ENCODE measurements at regions not wholly inside any gene's neighbourhood (a gene's known extent, or its start where the extent isn't known, plus 50 kb on each side); places are given as distances from the start of the nearest gene placed in this dataset.

GRCh38 chr16:47976636-47977210 lies 179.1 kb downstream of the ABCC12 start:
- Histone ChIP-seq H3K4ac (replicated peaks; ENCODE audit: insufficient read length, low read depth, low read length) (no peak overlapping the region), H3K9me3 (ENCODE audit: insufficient read depth in 2 of 2, low read depth in 1 of 2, low read length in 1 of 2) (no peaks in the 10 kb centered on the region), H3K18ac (ENCODE audit: extremely low read depth, low read length) (no peak overlapping the region), H3K79me2 (ENCODE audit: control insufficient read depth in 1 of 2, insufficient read depth in 2 of 2, low read length in 2 of 2) (no peaks in the 10 kb centered on the region), H3K4me2 (ENCODE audit: insufficient read depth in 1 of 2, low read depth in 2 of 2, low read length in 2 of 2) (no peak overlapping the region), H2BK12ac (ENCODE audit: low read depth, low read length) (no peak overlapping the region), H2AFZ (ENCODE audit: low read length) (no peak overlapping the region), H4K8ac (ENCODE audit: extremely low read depth, insufficient read depth, low read length) (no peak overlapping the region), H3K36me3 (ENCODE audit: control insufficient read depth in 2 of 4, insufficient read depth in 4 of 4, low read length in 3 of 4) (no peaks in the 10 kb centered on the region), H3K27me3 (replicated peaks in 1 of 4; ENCODE audit: control insufficient read depth in 3 of 4, extremely low read depth in 1 of 4, insufficient read depth in 3 of 4, low read length in 3 of 4) (no peaks in the 10 kb centered on the region), H3K23ac (ENCODE audit: insufficient read length) (no peak overlapping the region), H3K56ac (replicated peaks; ENCODE audit: insufficient read length, low read depth, low read length) (no peak overlapping the region), H3K4me3 (ENCODE audit: extremely low read depth in 1 of 4, insufficient read depth in 2 of 4, low read depth in 3 of 4, low read length in 4 of 4) (no peak overlapping the region), H4K91ac (replicated peaks; ENCODE audit: insufficient read length, low read length) (no peak overlapping the region), H2BK20ac (ENCODE audit: low read length) (no peak overlapping the region), H4K5ac (ENCODE audit: insufficient read length, low read depth, low read length) (no peak overlapping the region), H3K14ac (ENCODE audit: insufficient read length) (no peak overlapping the region), H3K79me1 (ENCODE audit: low read depth, low read length) (no peaks in the 10 kb centered on the region), H3K27ac (ENCODE audit: low read depth, low read length) (no peak overlapping the region), H2BK15ac (ENCODE audit: low read length) (no peak overlapping the region), H3K9ac (replicated peaks in 1 of 4; ENCODE audit: extremely low read depth in 1 of 4, low read depth in 3 of 4, low read length in 3 of 4) (no peak overlapping the region), H4K20me1 (replicated peaks in 1 of 2; ENCODE audit: control insufficient read depth in 1 of 2, insufficient read depth in 2 of 2, low read length in 2 of 2) (no peaks in the 10 kb centered on the region), H3K23me2 (ENCODE audit: low read depth, low read length) (no peaks in the 10 kb centered on the region), H3K4me1 (replicated peaks in 1 of 4; ENCODE audit: control insufficient read depth in 3 of 4, insufficient read depth in 4 of 4, low read length in 3 of 4) (no peaks in the 10 kb centered on the region; a peak in 1 of 7 replicates), H2BK5ac (ENCODE audit: low read depth, low read length) (no peak overlapping the region), H2BK120ac (replicated peaks; ENCODE audit: low read depth, low read length) (no peak overlapping the region), H2AK5ac (ENCODE audit: low read depth, low read length) (no peak overlapping the region)
- TF ChIP-seq CBX5 (IDR thresholded peaks at IDR 0.05; ENCODE audit: low read depth, low read length) (no peak), NANOG (IDR thresholded peaks at IDR 0.05; ENCODE audit: insufficient read depth, low read depth, low read length, poor library complexity, severe bottlenecking) (no peak), ASH2L (IDR thresholded peaks at IDR 0.05; ENCODE audit: low read length) (no peak), TCF12 (IDR thresholded peaks at IDR 0.05; ENCODE audit: low read depth, low read length) (no peak), GTF2F1 (IDR thresholded peaks at IDR 0.05; ENCODE audit: borderline replicate concordance, low read depth, low read length) (no peak), RXRA (IDR thresholded peaks at IDR 0.05; ENCODE audit: insufficient read depth, low read depth, low read length) (no peak)
- no peak for DNase-seq (ENCODE audit: low read depth in 1 of 2, low spot score in 2 of 2)
- ChIA-PET POLR2A (ENCODE audit: partially characterized antibody) (no interaction called here), CTCF (ENCODE audit: partially characterized antibody) (interaction anchor here (0.6 to 2.0 kb wide), 8 partner anchors 10 to 221 kb away, joined by 3 to 11 read pairs (median 4); no protein-coding TSS in a partner anchor)
- no peak for FAIRE-seq
- 92% methylated on average over 12 of the region's 12 CpGs; no CpG with 5 or more reads in 1 of the 2 experiments for WGBS, 2 experiments (ENCODE audit: extremely low coverage in 1 of 2, insufficient coverage in 1 of 2, insufficient read length in 1 of 2, insufficient replicate concordance in 2 of 2, low coverage in 1 of 2, low lambda C conversion rate in 2 of 2, missing lambda C conversion rate in 1 of 2)
